Keratinocyte (primary cell): ENCODE measurements at regions not wholly inside any gene's neighbourhood (a gene's known extent, or its start where the extent isn't known, plus 50 kb on each side); places are given as distances from the start of the nearest gene placed in this dataset.

Experiments used
- CTCF ChIP-seq, 3 experiments: IDR thresholded peaks in 1 of 3; conservative IDR thresholded peaks in 1 of 3; optimal IDR thresholded peaks in 1 of 3; 2 replicates in 2 of 3; 3 replicates in 1 of 3; pipeline versions ENCODE3 to v1.5.1; 2011; ENCODE audit warnings: low read length in 3 of 3, mild to moderate bottlenecking in 3 of 3, moderate library complexity in 2 of 3, control low read depth in 1 of 3, inconsistent platforms in 1 of 3; ENCODE audit not compliant: insufficient read depth in 2 of 3; ENCODE audit errors: extremely low read depth in 1 of 3
- EZH2 ChIP-seq: IDR thresholded peaks from one replicate; pipeline ENCODE4 v1.6.1; 2012; ENCODE audit warnings: inconsistent platforms, mild to moderate bottlenecking, low read length, moderate library complexity

- TF ChIP-seq CTCF (optimal IDR thresholded peaks at IDR 0.05 in 1 of 3, IDR thresholded peaks at IDR 0.05 in 1 of 3, conservative IDR thresholded peaks at IDR 0.05 in 1 of 3; ENCODE audit: extremely low read depth in 1 of 3, insufficient read depth in 2 of 3, low read length in 3 of 3) = no peak
- TF ChIP-seq EZH2 = no peak
These were observed 100.3 kb upstream of the LIPC start for GRCh38 chr15:58331560-58331912.
